K562 (cell line): ENCODE measurements at regions not wholly inside any gene's neighbourhood (a gene's known extent, or its start where the extent isn't known, plus 50 kb on each side); places are given as distances from the start of the nearest gene placed in this dataset.

Experiments used
- CBFB ChIP-seq: sonication (generic); formaldehyde crosslinking; IDR thresholded peaks from 2 replicates; pipeline ENCODE4 v1.4.0; 2020; ENCODE audit warnings: mild to moderate bottlenecking, missing genetic modification reagents
- CBX2 ChIP-seq: fragments of 200-600 bp; sonication (generic); IDR thresholded peaks from one replicate; pipeline ENCODE4 v1.6.1; 2012; ENCODE audit warnings: mild to moderate bottlenecking, low read length, inconsistent platforms; ENCODE audit not compliant: insufficient read depth, poor library complexity, severe bottlenecking
- CTCF ChIP-seq, 3 experiments: IDR thresholded peaks in 2 of 3; conservative IDR thresholded peaks in 1 of 3; 2 replicates each; pipeline ENCODE4 v1.5.1; 2011 to 2012; ENCODE audit warnings: low read length in 3 of 3, mild to moderate bottlenecking in 3 of 3, control low read depth in 2 of 3, improper control_type of control experiment in 1 of 3, inconsistent platforms in 1 of 3, low read depth in 1 of 3, mixed read lengths in 1 of 3, moderate library complexity in 1 of 3; ENCODE audit not compliant: insufficient read depth in 2 of 3
- EHMT2 ChIP-seq: fragments of 450-650 bp; IDR thresholded peaks from 2 replicates; pipeline ENCODE4 v1.6.1; 2018; ENCODE audit warnings: antibody characterized with exemption
- EZH2 ChIP-seq: IDR thresholded peaks from 2 replicates; pipeline ENCODE4 v1.6.1; 2012; ENCODE audit warnings: low read depth, mild to moderate bottlenecking, inconsistent platforms, low read length, borderline replicate concordance
- JUND ChIP-seq, 2 experiments: IDR thresholded peaks; 2 replicates in 1 of 2; 3 replicates in 1 of 2; pipeline ENCODE4 v1.6.1; 2011; ENCODE audit warnings: borderline replicate concordance in 2 of 2, low read depth in 2 of 2, low read length in 2 of 2, improper control_type of control experiment in 1 of 2, missing biosample characterization in 1 of 2, missing genetic modification characterization in 1 of 2, missing genetic modification reagents in 1 of 2
- MXI1 ChIP-seq: IDR thresholded peaks from 2 replicates; pipeline ENCODE4 v1.6.1; 2011; ENCODE audit warnings: low read depth, mild to moderate bottlenecking, improper control_type of control experiment, low read length
- NBN ChIP-seq: fragments of 450-650 bp; IDR thresholded peaks from 2 replicates; pipeline ENCODE4 v1.6.1; 2016; ENCODE audit warnings: low read depth, mild to moderate bottlenecking
- NRF1 ChIP-seq, 2 experiments: fragments of 450-650 bp; IDR thresholded peaks in 1 of 2; conservative IDR thresholded peaks in 1 of 2; 2 replicates each; pipeline ENCODE4 v1.6.1; 2014; ENCODE audit warnings: mild to moderate bottlenecking in 2 of 2
- PRDM10 ChIP-seq: fragments of 450-650 bp; IDR thresholded peaks from 2 replicates; pipeline ENCODE4 v1.6.1; 2018; ENCODE audit not compliant: partially characterized antibody
- ZNF133 ChIP-seq: fragments of 250-450 bp; sonication (Bioruptor Pico); IDR thresholded peaks from 2 replicates; pipeline ENCODE4 v1.4.0; 2020; ENCODE audit warnings: mild to moderate bottlenecking

- TF ChIP-seq ZNF133 (CRISPR knock-in tag) (no peak), JUND (IDR thresholded peaks at IDR 0.05; ENCODE audit: borderline replicate concordance, low read depth, low read length) (no peak), JUND (tag; IDR thresholded peaks at IDR 0.05; ENCODE audit: borderline replicate concordance, low read depth, low read length) (no peak), CTCF (IDR thresholded peaks at IDR 0.05 in 2 of 3, conservative IDR thresholded peaks at IDR 0.05 in 1 of 3; ENCODE audit: insufficient read depth in 2 of 3, low read depth in 1 of 3, low read length in 3 of 3) (no peak), EHMT2 (no peak), NBN (no peak), EZH2 (no peak), CBFB (CRISPR knock-in tag) (no peak), MXI1 (no peak), PRDM10 (no peak), NRF1 (conservative IDR thresholded peaks at IDR 0.05 in 1 of 2, IDR thresholded peaks at IDR 0.05 in 1 of 2) (no peak), CBX2 (no peak)
These were observed 95.3 kb downstream of the ADSS2 start for GRCh38 chr1:244356376-244356775.
